HL-60 (cell line): ENCODE measurements at regions not wholly inside any gene's neighbourhood (a gene's known extent, or its start where the extent isn't known, plus 50 kb on each side); places are given as distances from the start of the nearest gene placed in this dataset.

Experiments used
- DNase-seq, 2 experiments: peaks; one replicate each; pipeline ENCODE4 v3.0.0-alpha.2; 2010 to 2020; ENCODE audit warnings: low read depth in 1 of 2, low spot score in 1 of 2
- H3K27ac ChIP-seq: fragments of 250-450 bp; sonication (Bioruptor Pico); replicated peaks from 2 replicates; pipeline ENCODE4 v1.5.1; 2020; ENCODE audit warnings: mild to moderate bottlenecking, moderate library complexity
- H3K27me3 ChIP-seq: fragments of 250-450 bp; sonication (Bioruptor Pico); 2 replicates; pipeline ENCODE4 v1.5.1; 2021; ENCODE audit warnings: mild to moderate bottlenecking, moderate library complexity; ENCODE audit not compliant: insufficient read depth, poor library complexity, severe bottlenecking
- H3K4me3 ChIP-seq: replicated peaks from 2 replicates; pipeline ENCODE4 v1.5.1; 2011; ENCODE audit warnings: mild to moderate bottlenecking, control low read depth, low read length; ENCODE audit not compliant: insufficient read depth
- GABPA ChIP-seq: IDR thresholded peaks from 2 replicates; pipeline ENCODE4 v1.6.1; 2012; ENCODE audit warnings: low read depth
- POLR2AphosphoS5 ChIP-seq: IDR thresholded peaks from 2 replicates; pipeline ENCODE4 v1.6.1; 2012; ENCODE audit warnings: low read depth
- SPI1 ChIP-seq: IDR thresholded peaks from 2 replicates; pipeline ENCODE4 v1.6.1; 2012; ENCODE audit warnings: low read depth, mild to moderate bottlenecking, borderline replicate concordance
- TF ChIP-seq, protein P1 (sequence below): IDR thresholded peaks from one replicate; pipeline ENCODE4 v1.5.1; 2011; ENCODE audit warnings: low read length, control low read depth, inconsistent platforms; ENCODE audit not compliant: insufficient read depth
- TF ChIP-seq, protein P2 (sequence below): IDR thresholded peaks from 2 replicates; pipeline ENCODE4 v1.6.1; 2012; ENCODE audit warnings: low read depth; ENCODE audit not compliant: insufficient replicate concordance

DNA sequence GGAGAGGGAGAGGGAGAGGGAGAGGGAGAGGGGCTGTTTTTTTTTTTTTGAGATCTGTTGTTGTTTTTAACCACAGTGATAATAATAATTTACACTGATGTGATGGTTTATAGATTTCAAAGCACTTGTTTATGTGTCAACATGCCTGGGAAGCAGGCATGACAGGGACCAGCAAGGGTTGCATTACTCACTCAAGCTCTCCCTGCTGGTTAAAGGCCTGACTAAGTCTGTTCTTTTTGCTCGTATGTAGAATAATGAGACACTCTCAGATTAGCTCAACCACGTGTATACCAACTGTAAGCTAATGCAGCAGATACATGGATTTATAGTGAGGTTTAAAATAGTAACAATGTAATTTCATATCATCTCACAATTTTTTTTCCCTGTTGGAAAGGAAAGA, 134.6 kb upstream of the BOD1L1 start:
- no peak overlapping the region for H3K27ac ChIP-seq
- no peak overlapping the region for H3K4me3 ChIP-seq
- H3K27me3 ChIP-seq: no peaks in the 10 kb centered on the region
- TF ChIP-seq, protein P1, sequence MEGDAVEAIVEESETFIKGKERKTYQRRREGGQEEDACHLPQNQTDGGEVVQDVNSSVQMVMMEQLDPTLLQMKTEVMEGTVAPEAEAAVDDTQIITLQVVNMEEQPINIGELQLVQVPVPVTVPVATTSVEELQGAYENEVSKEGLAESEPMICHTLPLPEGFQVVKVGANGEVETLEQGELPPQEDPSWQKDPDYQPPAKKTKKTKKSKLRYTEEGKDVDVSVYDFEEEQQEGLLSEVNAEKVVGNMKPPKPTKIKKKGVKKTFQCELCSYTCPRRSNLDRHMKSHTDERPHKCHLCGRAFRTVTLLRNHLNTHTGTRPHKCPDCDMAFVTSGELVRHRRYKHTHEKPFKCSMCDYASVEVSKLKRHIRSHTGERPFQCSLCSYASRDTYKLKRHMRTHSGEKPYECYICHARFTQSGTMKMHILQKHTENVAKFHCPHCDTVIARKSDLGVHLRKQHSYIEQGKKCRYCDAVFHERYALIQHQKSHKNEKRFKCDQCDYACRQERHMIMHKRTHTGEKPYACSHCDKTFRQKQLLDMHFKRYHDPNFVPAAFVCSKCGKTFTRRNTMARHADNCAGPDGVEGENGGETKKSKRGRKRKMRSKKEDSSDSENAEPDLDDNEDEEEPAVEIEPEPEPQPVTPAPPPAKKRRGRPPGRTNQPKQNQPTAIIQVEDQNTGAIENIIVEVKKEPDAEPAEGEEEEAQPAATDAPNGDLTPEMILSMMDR: no peak
- TF ChIP-seq, protein P2, sequence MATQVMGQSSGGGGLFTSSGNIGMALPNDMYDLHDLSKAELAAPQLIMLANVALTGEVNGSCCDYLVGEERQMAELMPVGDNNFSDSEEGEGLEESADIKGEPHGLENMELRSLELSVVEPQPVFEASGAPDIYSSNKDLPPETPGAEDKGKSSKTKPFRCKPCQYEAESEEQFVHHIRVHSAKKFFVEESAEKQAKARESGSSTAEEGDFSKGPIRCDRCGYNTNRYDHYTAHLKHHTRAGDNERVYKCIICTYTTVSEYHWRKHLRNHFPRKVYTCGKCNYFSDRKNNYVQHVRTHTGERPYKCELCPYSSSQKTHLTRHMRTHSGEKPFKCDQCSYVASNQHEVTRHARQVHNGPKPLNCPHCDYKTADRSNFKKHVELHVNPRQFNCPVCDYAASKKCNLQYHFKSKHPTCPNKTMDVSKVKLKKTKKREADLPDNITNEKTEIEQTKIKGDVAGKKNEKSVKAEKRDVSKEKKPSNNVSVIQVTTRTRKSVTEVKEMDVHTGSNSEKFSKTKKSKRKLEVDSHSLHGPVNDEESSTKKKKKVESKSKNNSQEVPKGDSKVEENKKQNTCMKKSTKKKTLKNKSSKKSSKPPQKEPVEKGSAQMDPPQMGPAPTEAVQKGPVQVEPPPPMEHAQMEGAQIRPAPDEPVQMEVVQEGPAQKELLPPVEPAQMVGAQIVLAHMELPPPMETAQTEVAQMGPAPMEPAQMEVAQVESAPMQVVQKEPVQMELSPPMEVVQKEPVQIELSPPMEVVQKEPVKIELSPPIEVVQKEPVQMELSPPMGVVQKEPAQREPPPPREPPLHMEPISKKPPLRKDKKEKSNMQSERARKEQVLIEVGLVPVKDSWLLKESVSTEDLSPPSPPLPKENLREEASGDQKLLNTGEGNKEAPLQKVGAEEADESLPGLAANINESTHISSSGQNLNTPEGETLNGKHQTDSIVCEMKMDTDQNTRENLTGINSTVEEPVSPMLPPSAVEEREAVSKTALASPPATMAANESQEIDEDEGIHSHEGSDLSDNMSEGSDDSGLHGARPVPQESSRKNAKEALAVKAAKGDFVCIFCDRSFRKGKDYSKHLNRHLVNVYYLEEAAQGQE: no peak
- TF ChIP-seq POLR2AphosphoS5 (no peak), GABPA (no peak), SPI1 (no peak)
- no peak for DNase-seq

DNA sequence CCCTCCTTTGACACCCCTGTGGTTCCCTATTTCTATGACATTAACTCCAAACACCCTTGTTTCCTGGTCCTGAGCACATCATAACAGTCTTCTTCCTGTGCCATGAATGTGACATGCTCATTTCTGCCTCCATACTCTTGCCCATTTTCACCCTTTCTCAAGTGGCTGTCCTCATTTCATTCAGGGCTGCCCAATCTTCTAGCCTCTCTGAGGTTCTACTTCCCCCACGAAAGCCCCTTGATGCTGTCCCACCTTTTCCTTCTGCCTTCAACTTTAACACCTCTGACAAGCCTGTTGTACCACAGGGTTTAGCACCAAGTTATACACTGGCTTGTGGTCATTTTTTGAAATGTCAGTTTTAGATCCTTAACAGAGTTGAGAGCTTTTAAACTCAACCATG, 136.2 kb upstream of the BOD1L1 start:
- H3K27me3 ChIP-seq: no peaks in the 10 kb centered on the region
- DNase-seq: no peak
- TF ChIP-seq, protein P1: no peak
- TF ChIP-seq, protein P2: no peak
- TF ChIP-seq POLR2AphosphoS5 (no peak), GABPA (no peak), SPI1 (no peak)

DNA sequence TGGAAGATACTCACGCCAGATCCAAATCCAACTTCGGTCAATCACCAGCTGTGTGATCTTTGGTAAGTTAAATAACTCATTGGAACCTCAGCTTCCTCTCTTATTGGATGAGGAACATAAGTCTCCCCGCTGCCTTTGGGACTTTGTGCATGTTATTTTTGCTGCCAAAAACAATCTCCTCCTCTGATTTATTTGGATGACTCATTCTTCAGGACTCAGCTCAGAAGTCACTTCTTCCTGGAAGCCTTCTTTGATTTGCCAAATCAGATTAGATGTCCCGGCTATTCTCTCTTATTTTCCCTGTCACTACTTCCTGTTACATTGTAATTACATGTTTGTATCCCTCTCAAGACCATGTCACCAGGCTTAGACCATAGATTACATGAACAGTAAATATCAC, 138.0 kb upstream of the BOD1L1 start:
- H3K27ac ChIP-seq: no peak overlapping the region
- no peak overlapping the region for H3K4me3 ChIP-seq
- H3K27me3 ChIP-seq: no peaks in the 10 kb centered on the region
- TF ChIP-seq SPI1: no peak
- TF ChIP-seq GABPA: no peak
- TF ChIP-seq, protein P1: no peak
- TF ChIP-seq POLR2AphosphoS5: no peak
- TF ChIP-seq, protein P2: no peak
- no peak for DNase-seq

More for the DNA sequence above, 136.2 kb upstream of the BOD1L1 start:
- Histone ChIP-seq H3K4me3 (no peak overlapping the region), H3K27ac (no peak overlapping the region)
